GM10248 (cell line): ENCODE measurements at regions not wholly inside any gene's neighbourhood (a gene's known extent, or its start where the extent isn't known, plus 50 kb on each side); places are given as distances from the start of the nearest gene placed in this dataset.

Experiments used
- CTCF ChIA-PET: fragments of 300-600 bp; sonication (Branson Sonifier 250); formaldehyde crosslinking; extraction: SDS; loops from one replicate; lab custom pipeline; 2021; ENCODE audit warnings: antibody characterized with exemption; lab: Yijun Ruan, JAX
- POLR2A ChIA-PET: fragments of 350-650 bp; sonication (Branson Sonifier 250); formaldehyde crosslinking; extraction: SDS; loops from one replicate; lab custom pipeline; 2020; ENCODE audit warnings: antibody characterized with exemption; lab: Yijun Ruan, JAX
- DNase-seq: peaks from one replicate; pipeline ENCODE4 v3.0.0; 2012; ENCODE audit errors: extremely low spot score
- TF ChIP-seq, protein P1 (sequence below): IDR thresholded peaks from 2 replicates; pipeline ENCODE4 v1.5.1; 2012; ENCODE audit warnings: mild to moderate bottlenecking, low read depth; ENCODE audit errors: extremely low read depth, missing control alignments, control extremely low read depth

DNA sequence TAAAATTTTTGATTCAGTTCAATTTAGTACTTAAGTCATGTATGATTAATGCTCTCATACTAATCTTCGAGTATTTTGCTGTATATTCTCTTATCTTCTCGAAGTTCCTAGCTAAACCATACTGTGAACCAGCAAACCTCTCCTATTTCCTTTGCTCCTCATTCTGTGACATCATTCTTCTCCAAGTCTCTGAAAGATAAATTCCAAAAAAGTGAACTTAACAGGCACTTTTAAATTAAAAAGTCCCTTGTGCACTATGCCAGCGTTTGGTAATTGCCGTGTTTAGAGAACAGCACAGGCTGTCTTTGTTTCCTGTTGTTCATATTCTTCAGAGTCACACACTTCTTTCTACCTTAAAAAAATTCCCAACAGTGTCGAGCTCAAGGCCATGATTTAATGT lies 188.4 kb upstream of the PHACTR1 start:
- POLR2A ChIA-PET: no interaction called here
- CTCF ChIA-PET: interaction anchor here (1.0 kb wide), 1 partner anchor 394 kb away, joined by 3 read pairs; no protein-coding TSS in a partner anchor
- DNase-seq: no peak
- TF ChIP-seq, protein P1, sequence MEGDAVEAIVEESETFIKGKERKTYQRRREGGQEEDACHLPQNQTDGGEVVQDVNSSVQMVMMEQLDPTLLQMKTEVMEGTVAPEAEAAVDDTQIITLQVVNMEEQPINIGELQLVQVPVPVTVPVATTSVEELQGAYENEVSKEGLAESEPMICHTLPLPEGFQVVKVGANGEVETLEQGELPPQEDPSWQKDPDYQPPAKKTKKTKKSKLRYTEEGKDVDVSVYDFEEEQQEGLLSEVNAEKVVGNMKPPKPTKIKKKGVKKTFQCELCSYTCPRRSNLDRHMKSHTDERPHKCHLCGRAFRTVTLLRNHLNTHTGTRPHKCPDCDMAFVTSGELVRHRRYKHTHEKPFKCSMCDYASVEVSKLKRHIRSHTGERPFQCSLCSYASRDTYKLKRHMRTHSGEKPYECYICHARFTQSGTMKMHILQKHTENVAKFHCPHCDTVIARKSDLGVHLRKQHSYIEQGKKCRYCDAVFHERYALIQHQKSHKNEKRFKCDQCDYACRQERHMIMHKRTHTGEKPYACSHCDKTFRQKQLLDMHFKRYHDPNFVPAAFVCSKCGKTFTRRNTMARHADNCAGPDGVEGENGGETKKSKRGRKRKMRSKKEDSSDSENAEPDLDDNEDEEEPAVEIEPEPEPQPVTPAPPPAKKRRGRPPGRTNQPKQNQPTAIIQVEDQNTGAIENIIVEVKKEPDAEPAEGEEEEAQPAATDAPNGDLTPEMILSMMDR: no peak

DNA sequence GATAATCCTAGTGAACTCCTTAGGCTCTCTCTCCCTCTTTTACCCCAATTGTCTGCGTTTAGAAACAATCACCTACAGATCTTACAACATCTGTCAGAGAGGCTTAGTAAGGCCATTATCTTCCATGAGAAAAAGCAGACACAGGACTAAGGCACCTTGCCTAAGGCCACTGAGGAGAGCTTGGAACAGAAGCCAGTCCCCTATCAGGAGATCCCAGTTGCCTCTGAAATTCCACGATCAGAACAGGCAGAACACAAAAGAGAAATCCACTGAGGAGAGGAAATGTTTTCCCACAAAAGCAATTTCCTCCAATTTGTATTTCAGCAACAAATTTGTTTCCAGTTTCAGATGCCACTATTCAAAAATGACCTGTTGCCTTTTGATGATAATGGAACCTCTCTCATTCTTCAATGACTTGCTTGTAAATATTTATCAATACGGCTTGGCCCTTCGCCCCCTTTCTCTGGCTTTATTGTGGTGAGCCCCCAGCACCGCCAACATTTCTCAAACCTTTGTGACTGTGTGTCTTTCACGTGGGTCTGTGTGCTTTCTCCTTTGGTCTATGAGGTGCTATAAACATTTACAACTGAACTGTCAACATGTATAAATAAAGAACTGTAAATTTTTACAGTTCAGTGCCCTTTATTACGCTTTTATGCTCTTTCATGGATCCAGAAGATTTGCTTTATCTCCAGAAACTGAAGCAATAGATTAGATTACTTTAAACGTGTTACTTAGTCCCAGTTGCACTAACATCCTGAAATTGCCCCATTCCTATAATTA lies 187.8 kb upstream of the PHACTR1 start:
- TF ChIP-seq, protein P1: no peak
- DNase-seq: no peak
- POLR2A ChIA-PET: no interaction called here
- CTCF ChIA-PET: interaction anchor here (1.0 kb wide), 1 partner anchor 395 kb away, joined by 3 read pairs; no protein-coding TSS in a partner anchor

DNA sequence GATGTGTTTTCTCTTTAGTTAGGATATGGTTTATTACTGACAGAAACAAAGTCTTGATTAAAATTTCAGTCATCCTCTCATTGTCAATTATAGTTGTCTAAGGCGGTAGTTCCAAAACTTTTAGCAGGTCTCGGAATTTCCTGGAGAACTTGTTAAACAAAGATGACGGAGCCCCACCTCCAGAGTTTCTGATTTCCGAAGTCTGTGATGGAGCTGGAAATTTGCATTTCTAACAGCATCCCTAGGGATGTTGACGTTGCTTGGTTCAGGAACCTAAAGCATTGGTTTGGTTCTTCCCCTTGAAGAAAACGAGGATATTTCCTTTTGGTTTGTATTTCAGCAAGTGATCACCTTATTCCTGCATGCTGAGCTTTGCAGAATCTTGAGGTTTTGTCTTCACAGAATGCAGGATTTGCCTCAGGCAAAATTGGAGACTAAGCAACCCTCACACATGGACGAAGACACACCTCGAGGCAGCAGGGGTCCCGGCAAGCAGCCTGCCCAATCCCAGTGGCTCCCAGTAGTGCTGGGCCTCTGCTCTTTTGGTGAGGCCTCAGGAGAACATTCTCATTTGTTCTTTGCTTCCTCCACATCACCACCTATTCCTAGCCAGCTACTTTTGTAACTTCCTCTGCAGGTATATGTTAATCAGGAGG lies 187.1 kb upstream of the PHACTR1 start:
- POLR2A ChIA-PET: no interaction called here
- no peak for DNase-seq
- CTCF ChIA-PET: no interaction called here
- TF ChIP-seq, protein P1: no peak

DNA sequence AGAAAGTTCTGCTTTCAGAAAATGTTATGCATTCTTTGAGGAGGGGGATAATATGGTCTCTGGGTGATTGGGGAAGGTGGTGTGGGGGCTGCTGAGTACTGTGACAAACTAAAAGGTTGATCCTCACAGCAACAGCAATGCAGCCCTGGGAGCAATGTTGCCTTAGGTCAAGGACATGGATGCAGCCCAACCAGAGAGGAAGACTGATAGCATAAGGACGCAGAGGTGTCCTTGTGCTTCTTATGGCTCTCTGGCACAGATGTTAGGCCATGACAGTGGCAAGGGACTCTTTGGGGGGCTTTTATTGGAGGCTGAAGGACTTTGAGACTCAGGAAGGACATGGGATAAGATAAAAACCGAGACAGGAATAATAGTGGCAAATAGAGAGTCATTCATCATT lies 186.2 kb upstream of the PHACTR1 start:
- DNase-seq: no peak
- CTCF ChIA-PET: no interaction called here
- TF ChIP-seq, protein P1: no peak
- POLR2A ChIA-PET: no interaction called here

DNA sequence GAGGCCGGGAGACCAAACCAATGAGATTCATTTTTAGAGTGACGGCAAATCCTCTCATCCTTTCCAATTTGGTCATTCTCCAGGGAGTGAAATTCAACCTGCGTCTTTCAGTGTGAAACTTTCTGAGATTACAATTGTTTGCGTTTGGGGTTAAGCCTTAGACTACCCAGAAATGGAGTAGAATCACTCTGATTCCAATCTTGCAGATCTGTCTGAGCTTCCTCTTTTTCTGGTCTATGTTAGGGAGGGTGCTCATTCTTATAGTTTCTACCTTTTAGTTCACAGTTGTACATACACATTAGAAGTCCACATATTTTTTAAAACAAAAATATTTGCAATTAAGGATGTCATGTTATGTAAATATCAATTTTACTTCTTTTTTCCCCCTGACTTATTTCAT lies 183.0 kb upstream of the PHACTR1 start:
- POLR2A ChIA-PET: no interaction called here
- CTCF ChIA-PET: interaction anchor here (0.9 kb wide), 1 partner anchor 73 kb away, joined by 3 read pairs; no protein-coding TSS in a partner anchor
- no peak for DNase-seq
- TF ChIP-seq, protein P1: no peak

DNA sequence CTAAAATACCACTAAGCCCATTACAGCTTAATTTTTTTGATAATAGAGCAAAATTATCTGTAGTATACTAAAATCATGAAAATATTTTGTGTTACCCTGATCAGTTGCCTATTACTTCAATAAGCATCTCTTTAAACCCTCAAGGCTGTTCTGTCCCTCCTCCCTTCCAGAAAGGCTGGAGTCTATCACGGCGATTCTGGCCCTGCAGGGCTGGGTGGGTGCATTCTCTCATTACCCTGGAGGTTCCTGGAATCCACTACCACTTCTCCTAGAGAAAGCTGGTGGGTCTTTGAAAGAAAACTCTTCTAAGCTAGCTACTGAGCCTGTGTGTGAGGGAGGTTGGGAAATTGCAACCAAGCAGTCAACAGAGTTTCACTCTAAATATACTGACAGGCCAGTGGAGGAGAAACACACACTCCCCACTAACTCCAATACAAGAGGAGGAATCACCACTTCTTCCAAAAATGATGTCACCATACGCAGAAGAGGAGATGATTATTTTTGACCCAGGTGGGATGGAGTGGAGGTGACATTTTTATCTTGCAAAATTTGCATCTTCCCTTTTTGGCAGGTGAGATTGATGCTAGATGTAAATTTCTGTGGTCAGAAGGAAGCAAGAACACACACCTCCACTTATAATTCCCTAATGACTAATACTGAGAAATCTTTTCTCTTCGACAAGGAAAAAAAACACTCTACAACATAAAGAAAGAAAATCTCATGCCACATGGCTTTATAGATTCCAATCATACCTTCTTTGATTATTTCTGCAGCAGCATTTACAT lies 182.3 kb upstream of the PHACTR1 start:
- CTCF ChIA-PET: interaction anchor here (0.9 to 1.2 kb wide), 3 partner anchors 11 to 72 kb away, joined by 3 to 4 read pairs (median 3); no protein-coding TSS in a partner anchor
- TF ChIP-seq, protein P1: no peak
- POLR2A ChIA-PET: no interaction called here
- DNase-seq: no peak
